ENCODE measurements at regions not wholly inside any gene's neighbourhood (a gene's known extent, or its start where the extent isn't known, plus 50 kb on each side); places are given as distances from the start of the nearest gene placed in this dataset.

DNA sequence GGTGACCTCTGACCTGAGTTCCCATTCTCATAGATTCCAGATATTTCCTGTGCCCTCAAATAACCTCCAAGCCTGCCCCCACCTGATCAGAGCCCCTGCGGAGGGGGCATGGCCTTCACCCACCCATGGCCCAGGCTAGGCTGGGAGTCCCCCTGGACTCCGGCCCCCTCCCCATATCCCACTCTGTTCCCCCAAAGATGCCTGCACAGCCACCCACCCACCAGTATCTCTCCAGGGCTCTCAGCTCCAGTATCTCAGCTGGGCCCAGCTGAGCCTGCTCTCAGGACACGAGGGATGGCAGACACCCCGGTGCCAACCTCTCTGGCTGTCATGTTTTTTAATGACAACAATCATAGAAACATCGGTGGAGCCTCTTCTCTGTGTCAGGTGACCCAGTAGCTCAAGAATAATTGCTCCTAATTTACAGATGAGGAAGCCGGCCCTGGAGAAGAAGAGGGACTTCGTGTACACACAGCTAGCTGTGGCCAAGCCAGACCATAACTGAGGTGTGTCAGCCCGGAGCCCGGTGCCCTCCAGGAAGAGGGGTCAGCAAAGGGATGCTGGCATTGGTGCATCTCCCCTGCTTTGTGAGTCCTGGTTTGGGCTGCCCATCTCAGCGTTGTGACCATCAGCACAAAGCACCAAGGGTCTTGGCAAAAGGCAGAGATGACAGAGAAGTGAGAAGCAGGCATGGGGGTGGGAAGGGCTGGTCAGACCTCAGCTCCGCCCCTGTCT, 84.4 kb downstream of the SDC1 start (continued):
- TF ChIP-seq, protein P1, sequence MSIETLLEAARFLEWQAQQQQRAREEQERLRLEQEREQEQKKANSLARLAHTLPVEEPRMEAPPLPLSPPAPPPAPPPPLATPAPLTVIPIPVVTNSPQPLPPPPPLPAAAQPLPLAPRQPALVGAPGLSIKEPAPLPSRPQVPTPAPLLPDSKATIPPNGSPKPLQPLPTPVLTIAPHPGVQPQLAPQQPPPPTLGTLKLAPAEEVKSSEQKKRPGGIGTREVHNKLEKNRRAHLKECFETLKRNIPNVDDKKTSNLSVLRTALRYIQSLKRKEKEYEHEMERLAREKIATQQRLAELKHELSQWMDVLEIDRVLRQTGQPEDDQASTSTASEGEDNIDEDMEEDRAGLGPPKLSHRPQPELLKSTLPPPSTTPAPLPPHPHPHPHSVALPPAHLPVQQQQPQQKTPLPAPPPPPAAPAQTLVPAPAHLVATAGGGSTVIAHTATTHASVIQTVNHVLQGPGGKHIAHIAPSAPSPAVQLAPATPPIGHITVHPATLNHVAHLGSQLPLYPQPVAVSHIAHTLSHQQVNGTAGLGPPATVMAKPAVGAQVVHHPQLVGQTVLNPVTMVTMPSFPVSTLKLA (conservative IDR thresholded peaks at IDR 0.05): no peak
- no peak for TF ChIP-seq GTF2A2 (tag; IDR thresholded peaks at IDR 0.05)
- TF ChIP-seq, protein P2, sequence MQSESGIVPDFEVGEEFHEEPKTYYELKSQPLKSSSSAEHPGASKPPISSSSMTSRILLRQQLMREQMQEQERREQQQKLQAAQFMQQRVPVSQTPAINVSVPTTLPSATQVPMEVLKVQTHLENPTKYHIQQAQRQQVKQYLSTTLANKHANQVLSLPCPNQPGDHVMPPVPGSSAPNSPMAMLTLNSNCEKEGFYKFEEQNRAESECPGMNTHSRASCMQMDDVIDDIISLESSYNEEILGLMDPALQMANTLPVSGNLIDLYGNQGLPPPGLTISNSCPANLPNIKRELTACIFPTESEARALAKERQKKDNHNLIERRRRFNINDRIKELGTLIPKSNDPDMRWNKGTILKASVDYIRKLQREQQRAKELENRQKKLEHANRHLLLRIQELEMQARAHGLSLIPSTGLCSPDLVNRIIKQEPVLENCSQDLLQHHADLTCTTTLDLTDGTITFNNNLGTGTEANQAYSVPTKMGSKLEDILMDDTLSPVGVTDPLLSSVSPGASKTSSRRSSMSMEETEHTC (IDR thresholded peaks at IDR 0.05): no peak
- TF ChIP-seq E2F6 (IDR thresholded peaks at IDR 0.05; ENCODE audit: borderline replicate concordance in 1 of 2, extremely low read depth in 1 of 2, insufficient read depth in 1 of 2, insufficient read length in 1 of 2, low read depth in 1 of 2, low read length in 1 of 2, poor library complexity in 1 of 2, severe bottlenecking in 1 of 2): no peak
- TF ChIP-seq ZNF668 (CRISPR knock-in tag; IDR thresholded peaks at IDR 0.05): no peak
- no peak for TF ChIP-seq STAT5B (CRISPR knock-in tag; IDR thresholded peaks at IDR 0.05)
- no peak for TF ChIP-seq GATAD2A (IDR thresholded peaks at IDR 0.05)
- TF ChIP-seq ZBTB1 (CRISPR knock-in tag; IDR thresholded peaks at IDR 0.05; ENCODE audit: borderline replicate concordance, low read depth): no peak

Data from K562 (cell line).